ENCODE measurements at regions not wholly inside any gene's neighbourhood (a gene's known extent, or its start where the extent isn't known, plus 50 kb on each side); places are given as distances from the start of the nearest gene placed in this dataset.

GRCh38 chr2:182506606-182507005, 79.8 kb upstream of the PDE1A start:
- TF ChIP-seq GATA2 (IDR thresholded peaks at IDR 0.05; ENCODE audit: low read depth, low read length) (no peak), GATA3 (IDR thresholded peaks at IDR 0.05; ENCODE audit: low read depth, low read length) (no peak)
